GM21423 (cell line): ENCODE measurements at regions not wholly inside any gene's neighbourhood (a gene's known extent, or its start where the extent isn't known, plus 50 kb on each side); places are given as distances from the start of the nearest gene placed in this dataset.
"Not testable (repeated sequence)": the region's sequence is repeated elsewhere in the genome, so short reads cannot be mapped to it uniquely, and the experiment has no call there.

ENCODE experiments used
- ATAC-seq: cut with Tn5 transposase; IDR thresholded peaks from one replicate; pipeline ENCODE4 v1.9.1; 2021; ENCODE audit warnings: mild to moderate bottlenecking, moderate library complexity; ENCODE audit not compliant: unreplicated experiment

DNA sequence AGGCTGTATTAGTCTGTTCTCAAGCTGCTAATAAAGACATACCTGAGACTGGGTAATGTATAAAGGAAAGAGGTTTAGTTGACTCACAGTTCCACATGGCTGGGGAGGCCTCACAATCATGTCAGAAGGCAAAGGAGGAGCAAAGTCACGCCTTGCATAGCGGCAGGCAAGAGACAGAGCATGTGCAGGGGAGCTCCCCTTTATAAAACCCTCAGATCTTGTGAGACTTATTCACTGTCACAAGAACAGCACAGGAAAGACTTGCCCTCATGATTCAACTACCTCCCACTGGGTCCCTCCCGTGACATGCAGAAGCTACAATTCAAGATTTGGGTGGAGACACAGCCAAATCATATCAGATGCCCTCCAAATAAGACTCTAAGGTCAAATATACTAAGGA is 139.4 kb upstream of the TOP1 start:
- ATAC-seq: not testable (repeated sequence)

DNA sequence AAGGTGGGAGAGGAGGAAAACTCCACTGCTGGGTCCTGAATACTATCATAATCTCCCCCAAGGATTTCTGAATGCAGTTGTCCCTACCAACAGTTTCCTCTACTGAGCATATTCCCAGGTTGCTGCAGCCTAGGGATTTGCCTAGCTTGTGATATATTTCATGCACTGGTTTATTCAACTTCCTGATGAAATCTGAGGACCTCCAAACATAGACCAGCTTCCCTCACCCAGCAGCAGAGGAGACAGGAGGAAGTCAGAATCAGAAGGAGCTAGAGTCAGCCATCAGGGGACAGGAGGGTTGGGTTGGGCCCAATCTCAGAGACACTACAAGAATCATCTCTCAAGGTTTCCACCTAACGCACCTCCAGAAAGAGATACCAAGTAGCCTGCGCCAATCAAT is 138.4 kb upstream of the TOP1 start:
- no peak for ATAC-seq

DNA sequence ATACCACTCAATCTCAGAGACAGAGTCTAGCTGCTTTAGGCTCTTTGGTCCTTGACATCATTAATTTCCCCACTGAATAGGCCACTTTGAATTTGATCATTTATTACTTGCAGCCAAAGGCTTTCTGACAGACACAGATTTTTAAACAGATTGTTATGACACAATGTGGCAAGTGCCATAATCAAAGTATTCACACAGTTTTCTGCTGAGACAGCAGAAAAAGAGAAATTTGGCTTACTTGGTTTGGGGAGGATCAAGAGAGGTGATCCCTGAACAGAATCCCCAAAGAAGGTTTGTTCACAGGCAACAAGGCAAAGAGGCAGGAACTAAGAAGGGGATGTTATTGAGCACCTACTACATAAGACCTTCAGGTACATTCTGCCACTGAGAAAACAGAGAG is 138.0 kb upstream of the TOP1 start:
- no peak for ATAC-seq

DNA sequence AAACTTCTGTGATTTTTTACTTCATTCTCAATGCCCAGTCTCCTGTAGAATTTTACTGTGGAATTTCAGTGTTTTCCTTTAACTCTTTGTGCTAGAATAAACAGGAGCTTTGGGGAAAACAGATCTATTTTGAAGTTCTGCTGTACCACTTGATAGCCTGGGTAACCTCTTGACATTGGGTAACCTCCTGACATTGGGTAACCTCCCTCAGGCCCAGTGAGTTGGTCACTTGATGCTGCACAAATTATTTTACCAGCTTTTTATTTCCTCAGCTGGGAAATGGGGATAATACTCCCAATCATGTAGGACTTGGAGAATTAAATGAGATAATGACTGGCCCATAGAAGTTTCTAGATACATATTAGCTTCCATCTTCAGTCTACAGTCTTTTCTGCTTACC is 137.3 kb upstream of the TOP1 start:
- no peak for ATAC-seq

DNA sequence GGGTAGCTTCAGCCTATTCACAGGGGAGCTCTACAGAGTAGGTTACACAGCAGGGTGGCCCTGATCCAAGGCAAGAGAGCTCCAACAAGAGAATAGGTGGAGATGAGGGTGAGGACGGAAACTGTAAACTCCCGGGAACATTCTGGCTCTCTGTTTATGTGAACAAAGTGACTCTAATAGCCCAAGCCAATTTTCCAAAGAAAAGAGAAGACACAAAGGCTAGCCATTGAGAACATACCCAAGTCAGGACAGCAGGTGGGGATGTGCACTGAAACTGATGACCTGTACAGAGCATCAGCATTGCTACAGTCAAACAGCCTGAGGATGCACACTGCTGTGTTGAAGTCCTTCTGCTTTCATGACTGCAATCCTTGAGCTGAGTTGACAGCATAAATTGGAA is 136.0 kb upstream of the TOP1 start:
- no peak for ATAC-seq

DNA sequence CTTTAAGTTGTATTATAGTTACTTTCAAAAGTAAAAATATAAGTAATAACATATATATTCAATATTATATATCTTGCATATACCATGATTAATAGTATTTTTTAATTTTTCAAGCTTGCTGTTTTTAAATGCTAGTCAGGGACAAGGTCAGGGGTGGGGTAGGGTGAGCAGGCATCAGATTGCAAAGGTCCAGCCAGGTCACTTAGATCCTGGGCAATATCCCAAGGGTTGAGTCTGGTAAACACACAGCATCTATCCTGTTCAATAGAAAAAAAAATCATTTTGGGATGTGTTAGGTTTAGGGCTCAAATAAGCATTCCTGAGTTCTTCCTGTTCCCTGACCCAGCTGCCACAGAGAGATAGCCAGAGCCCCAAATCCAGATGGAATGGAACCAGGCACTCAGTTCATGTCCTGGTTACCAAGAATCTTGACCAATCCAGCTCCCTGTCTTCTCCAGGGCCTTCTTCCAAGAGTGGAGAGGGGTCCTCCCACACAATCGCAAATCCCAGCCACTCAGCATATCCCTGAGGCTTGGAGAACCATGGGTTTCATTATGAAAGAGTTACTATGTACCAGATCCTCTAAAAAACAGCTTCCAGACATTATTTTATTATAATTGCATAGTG is 134.9 kb upstream of the TOP1 start:
- ATAC-seq: no peak

DNA sequence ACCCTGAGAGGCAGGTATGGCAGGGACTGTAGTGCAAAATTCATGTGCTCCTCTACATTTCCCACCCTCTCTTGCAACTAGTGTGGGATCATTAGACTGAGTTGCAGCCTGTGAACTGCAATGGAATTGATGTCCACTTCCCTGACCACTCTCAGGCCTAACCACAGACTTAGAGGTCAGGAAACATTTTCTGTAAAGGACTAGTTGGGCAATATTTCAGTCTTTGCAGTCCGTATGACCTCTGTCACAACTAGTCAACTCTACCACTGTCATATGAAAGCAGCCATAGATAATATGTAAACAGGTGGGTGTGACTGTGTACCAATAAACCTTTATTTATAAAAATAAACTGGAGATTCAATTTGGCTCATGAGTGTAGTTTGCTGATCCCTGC is 134.4 kb upstream of the TOP1 start:
- no peak for ATAC-seq

DNA sequence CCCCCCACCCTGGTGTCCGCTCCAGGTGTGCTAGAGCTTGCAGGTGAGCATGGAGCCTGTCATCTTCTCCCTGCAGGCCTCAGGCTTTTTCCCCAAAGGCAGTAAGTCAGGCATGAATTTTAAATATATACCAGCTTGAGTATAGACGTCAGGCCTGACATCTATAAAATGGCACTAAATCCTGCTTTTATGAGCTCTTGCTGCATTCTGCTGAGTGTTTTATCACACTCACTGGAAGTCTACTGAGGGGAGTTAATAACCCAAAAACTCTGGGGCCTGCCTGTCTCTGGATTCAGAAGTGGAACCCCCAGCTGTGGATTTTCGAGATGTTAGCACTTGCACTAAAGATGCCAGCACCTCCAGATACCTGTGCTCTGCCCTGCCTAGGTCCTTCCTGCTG is 133.4 kb upstream of the TOP1 start:
- no peak for ATAC-seq

DNA sequence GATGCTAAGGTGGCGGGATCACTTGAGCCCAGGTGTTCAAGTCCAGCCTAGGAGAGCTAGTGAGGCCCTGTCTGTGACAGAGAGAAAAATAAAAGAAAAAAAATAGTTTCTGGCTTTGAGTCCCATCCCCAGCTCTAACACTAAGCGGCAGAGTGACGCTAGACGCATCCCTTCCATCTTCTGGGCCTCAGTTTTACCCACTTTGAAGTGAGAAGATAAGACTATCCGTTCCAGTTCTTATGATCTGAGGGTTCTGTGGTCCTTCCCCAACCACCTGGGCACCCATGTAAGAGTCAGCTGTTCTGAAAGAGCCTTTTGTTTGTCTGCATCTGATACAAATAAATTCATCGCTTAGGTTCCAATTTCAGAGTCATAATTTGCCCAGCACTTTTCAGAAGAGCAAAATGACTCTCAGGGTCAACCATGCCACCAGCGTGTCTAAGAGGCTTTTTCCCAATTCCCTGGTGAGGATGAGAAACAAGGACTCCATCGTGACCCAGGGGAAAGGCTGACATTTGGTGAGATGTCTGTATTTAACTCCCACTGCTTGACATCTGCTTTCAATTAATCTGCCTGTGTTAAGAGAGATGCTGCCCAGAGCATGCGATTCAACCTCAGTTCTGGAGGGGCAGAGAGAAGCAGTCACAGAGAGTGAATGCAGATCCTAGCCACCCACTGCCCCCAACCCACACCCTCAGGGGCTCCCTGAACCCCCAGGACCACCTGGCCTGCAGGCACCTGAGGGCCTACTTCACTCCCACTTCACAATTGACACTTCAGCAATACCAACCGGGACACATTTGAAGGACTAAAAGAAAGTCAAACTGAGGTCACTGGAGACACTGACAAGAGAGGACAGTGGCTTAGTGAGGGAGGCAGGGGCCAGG is 131.6 kb upstream of the TOP1 start:
- ATAC-seq: no peak

DNA sequence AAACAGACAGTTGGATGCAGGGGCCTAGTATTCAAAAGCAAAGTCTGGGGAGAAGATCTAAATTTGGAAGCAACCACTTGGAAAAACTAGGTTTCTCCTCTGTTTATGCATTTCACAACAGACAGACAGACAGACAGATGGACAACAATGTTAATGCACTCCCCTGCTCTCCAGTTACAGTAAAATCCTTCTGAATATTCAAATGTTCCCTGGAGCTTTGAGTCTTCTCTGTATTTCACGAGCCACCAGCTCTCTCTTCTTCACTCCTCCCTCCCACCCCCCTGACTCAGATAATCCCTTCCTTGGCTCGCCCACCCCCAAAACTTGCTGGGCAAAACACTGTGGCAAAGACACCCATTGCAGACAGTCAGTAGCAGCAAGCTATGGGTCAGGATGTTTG is 129.3 kb upstream of the TOP1 start:
- no peak for ATAC-seq

DNA sequence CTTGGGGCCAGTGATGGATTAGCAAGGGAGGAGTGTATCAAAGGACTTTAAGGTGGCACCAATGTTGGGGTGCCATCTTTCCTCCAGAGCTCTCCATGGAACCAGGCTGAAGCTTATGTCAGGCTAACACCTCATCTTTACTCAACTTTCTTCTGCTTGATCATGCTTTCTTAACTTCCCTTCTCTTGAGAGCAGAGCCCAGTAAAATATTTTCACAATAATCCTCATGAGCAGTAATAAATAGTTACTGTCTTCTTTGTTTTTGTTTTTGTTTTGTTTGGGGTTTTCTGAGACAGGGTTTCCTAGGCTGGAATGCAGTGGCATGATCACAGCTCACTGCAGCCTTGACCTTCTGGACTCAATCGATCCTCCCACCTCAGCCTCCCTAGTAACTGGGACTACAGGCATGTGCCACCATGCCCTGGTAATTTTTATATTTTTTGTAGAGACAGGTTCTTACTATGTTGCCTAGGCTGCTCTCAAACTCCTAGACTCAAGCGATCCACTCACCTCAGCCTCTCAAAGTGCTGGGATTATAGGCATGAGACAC is 127.9 kb upstream of the TOP1 start:
- no peak for ATAC-seq

DNA sequence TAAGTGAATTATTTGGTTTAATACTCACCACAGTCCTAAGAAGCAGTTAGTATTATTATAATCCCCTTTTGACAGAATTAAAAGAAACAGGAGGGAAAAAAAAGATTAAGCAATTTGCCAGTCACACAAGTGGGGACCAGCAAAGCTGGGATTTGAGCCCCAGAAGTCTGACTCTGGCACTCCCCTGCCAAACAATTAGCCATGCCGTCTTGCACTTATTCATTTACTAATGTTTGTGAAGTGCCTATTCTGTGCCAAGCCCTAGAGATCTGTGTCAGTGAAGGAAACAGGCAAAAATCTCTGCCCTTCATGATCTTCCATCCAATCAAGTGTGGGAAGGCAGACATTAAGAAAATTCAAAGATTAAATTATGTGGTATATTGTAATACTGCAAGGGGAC is 126.0 kb upstream of the TOP1 start:
- ATAC-seq: no peak

DNA sequence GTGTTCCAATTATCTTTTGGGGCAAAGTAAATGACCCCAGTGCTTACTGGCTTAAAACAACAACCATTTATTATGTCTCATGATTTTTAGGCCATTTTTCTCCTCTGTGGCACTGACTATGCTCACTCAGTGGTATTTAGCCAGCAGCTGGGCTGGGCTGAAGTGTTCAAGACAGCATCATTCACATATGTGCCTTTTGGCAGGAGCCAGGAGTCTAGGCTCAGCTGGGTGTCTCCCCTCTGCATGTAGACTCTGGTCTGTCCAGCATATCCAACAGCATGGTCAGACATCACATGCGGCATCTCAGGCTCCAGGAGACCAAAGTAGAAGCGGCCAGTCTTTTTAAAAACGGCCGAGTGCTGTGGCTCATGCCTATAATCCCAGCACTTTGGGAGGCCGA is 120.3 kb upstream of the TOP1 start:
- ATAC-seq: no peak

DNA sequence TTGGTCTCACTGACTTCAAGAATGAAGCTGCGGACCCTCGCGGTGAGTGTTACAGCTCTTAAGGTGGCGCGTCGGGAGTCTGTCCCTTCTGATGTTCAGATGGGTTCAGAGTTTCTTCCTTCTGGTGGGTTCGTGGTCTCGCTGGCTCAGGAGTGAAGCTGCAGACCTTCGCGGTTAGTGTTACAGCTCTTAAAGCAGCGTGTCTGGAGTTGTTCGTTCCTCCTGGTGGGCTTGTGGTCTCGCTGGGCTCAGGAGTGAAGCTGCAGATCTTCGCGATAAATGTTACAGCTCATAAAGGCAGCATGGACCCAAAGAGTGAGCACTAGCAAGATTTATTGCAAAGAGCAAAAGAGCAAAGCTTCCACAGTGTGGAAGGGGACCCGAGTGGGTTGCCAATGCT is 119.1 kb upstream of the TOP1 start:
- not testable (repeated sequence) for ATAC-seq

DNA sequence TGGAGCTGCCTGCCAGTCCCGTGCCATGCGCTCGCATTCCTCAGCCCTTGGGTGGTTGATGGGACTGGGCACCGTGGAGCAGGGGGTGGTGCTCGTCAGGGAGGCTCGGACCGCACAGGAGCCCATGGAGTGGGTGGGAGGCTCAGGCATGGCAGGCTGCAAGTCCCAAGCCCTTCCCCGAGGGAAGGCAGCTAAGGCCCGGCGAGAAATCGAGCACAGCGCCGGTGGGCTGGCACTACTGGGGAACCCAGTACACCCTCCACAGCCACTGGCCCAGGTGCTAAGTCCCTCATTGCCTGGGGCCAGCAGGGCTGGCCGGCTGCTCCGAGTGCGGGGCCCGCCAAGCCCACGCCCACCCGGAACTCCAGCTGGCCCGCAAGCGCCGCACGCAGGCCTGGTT is 118.2 kb upstream of the TOP1 start:
- not testable (repeated sequence) for ATAC-seq

DNA sequence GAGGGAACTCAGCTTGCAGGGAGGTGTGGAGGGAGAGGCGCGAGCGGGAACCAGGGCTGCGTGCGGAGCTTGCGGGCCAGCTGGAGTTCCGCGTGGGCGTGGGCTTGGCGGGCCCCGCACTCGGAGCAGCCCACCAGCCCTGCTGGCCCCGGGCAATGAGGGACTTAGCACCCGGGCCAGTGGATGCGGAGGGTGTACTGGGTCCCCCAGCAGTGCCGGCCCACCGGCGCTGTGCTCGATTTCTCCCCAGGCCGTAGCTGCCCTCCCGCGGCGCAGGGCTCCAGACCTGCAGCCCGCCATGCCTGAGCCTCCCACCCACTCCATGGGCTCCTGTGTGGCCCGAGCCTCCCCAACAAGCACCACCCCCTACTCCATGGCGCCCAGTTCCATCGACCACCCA is 117.5 kb upstream of the TOP1 start:
- not testable (repeated sequence) for ATAC-seq

DNA sequence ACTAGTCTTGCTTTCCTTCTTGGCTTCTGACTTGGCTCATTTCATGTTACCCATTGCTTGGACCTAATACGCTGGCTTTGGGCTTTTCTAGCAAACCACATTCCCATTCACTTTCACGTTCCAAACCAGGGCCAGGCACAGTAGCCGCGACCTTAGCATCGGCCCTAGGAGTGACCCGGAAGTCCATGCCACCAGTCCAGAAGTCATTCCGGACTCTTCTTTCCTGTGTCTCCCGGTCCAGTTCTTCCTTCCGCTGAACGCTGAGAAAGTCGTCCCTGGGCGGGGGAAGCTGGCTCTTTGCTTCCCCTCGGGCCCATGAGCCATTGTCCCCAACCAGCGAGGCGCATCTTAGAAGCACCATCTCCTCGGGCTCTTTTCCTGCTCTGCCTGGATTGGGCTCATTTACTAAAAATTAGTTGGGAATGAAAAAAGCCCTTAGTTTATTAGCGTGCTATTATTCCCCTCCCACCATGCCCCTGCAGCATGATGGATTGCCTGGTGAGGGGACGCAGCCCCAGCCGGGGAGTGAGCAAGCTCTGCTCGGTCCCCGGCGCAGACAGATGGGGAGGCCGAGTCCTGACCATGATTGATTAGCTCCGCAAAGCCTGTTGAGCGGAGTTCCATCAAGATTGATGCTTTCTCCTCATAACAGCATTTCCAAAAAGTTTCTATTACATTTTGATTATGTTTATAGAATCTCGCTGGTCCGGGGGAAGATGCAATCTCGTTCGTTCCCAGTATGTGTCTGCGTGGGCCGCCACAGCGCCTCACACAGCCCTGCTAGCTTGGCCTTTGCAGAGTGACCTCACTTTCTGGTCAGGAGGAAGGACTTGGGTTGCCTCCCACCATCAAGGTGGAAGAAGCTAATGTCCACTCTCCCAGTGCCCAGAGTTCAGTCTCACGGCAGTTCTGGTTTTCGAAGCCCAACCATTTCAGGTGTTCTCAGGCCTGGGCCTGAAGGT is 115.1 kb upstream of the TOP1 start:
- ATAC-seq: no peak

DNA sequence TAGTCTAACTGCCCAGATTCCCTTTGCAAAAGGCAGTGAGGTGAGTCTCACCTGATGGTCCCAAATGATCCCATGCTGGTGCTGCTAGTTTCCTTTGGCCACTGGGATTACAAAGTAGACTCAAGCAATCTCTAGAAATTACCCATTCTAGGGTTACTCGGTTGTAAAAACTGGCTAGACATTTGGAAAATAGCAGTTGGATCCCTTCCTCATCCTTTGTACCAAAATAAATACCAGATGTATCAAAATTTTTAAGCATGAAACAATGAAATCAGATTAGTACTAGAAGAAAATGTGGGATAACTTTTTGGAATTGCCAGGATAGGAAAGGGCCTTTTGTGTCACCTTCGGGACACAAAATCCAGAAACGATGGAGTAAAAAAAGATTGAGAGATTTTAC is 112.9 kb upstream of the TOP1 start:
- no peak for ATAC-seq

DNA sequence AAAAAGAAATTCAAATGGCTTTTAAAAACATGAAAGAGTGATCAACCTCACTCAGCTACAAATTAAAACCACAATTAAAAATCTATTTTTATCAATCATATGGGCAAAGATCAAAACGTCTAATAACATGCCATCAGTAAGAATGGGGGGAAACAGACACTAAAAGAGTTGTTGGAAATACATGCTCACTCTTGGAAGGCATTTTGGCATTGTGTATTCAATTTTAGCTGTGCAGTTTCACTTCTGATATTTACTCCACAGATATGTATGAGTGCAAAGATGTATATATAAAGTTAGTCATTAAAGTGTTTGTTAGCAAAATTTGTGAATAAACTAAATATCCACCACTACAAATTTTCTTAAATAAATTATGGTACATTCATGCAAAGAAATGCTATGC is 112.3 kb upstream of the TOP1 start:
- ATAC-seq: no peak

DNA sequence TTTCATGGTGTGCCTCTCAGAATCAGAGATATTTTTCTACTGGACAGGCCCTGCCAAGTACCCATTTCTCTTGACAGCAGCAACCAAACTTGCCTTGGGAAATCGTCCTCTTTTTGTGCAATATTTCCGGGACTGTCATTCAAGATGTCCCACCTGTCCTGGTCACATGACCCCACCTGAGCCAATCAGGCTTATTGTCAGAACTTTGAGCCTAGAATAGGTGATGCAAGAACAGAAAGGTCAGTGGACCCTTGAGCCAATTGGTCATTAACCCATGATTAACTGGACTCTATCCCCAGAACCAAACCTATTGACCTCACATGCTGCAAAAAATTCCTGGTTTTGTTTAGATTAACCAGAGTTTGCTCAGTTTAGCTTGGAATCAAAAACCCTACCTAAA is 108.3 kb upstream of the TOP1 start:
- ATAC-seq: no peak

DNA sequence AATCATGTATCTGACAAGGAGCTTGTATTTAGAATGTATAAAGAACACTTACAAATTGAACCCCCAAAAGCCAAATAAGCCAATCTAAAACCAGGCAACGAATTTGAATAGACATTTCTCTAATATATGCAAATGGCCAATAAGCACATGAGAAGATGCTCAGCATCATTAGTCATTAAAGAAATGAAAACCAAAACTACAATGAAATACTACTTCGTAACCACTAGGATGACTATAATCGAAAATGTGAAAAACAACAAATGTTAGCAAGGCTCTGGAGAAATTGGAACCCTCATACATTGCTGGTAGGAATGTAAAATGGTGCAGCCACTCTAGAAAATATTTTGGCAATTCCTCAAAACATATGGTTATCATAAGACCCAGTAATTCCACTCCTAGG is 105.8 kb upstream of the TOP1 start:
- ATAC-seq: no peak
